HG03108 (cell line): ENCODE measurements at regions not wholly inside any gene's neighbourhood (a gene's known extent, or its start where the extent isn't known, plus 50 kb on each side); places are given as distances from the start of the nearest gene placed in this dataset.

ENCODE experiments used
- ATAC-seq: cut with Tn5 transposase; IDR thresholded peaks from one replicate; pipeline ENCODE4 v1.9.1; 2021; ENCODE audit warnings: moderate library complexity; ENCODE audit not compliant: unreplicated experiment

DNA sequence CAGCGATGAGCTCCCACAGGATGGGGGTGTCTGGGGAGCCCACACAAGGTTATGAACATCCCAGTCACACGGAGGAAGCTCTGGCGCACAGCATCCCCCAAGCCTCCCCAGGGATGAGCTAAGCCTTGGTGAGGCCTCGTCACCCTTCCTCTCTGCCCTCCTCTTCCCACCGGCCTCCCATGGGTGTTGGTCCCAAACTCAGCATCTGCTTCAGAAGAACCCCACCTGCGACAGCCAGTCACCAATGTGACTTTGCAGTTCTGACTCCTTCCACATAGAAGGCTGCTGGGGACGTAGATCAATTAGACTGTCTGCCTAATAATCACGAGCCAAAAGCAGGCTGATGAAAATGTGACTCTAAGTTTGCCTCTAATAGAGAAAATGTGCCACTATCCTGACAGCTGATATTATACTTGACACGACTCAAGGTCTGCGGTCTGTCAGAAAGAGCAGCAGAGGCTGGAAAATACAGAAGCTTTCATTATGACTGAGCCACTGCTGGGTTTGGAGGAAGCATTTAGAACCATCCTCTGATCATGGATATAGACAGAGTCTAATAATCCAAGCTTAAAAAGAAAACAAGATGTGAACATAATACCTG lies 116.0 kb upstream of the PFKP start:
- ATAC-seq = no peak

- ATAC-seq = no peak
Measured at GRCh38 chr10:2950546-2950945, 116.8 kb upstream of the PFKP start.

DNA sequence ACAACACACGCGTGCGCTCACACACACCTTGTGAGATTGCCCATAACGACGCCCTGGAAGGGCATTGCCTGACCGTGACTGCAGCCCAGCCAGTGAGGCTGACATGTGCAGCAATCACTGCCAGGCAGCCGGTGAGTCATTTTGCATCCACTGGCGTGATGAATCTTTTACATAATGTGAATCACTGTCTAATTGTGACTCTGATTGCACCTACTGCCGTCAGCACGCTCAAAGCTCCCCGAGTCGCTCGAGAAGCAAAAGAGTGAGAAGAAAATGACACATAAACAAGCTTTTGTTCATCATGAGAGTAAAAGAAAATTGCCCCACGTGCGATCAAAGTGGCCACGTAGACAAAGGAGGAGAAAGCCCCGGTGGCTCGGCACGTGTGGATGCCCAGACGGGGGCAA lies 117.4 kb upstream of the PFKP start:
- ATAC-seq = no peak

- ATAC-seq = no peak
Measured at GRCh38 chr10:2949221-2949947, 118.0 kb upstream of the PFKP start.

GRCh38 chr10:2948127-2948854 lies 119.1 kb upstream of the PFKP start:
- ATAC-seq = peak; percentile 65

- ATAC-seq = no peak
Measured at GRCh38 chr10:2944788-2945187, 122.6 kb upstream of the PFKP start.

DNA sequence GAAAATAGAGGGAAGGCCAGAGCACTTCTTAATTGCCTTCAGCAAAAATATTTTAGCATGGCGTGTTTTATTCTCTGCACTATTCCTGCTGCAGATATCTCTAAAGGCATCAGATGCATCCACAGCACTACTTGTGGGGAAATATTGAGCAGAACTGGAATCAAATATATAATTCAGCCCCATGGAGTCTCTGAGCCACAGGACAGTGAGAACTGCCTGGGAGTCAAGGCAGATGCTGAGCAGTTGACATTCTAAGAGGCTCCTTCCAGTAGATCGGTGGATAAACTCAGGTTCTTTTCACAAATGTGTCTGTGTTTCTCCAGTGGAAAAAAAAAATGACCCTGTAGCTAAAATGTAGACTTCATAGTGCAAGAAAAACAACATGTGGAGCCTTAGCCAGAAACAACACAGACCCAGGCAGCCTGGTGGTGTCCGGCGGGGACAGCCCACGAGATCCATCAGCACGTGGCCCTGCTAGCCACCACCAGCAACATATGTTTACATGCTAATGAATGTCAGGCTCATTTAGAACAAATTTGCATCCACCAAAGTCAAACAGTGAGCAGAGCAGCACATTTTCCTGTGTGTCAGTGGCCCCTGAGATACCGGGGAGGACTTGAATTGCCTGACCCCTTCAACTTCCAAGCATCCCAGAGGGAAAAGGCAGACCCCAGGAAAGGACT lies 123.3 kb upstream of the PFKP start:
- no peak for ATAC-seq

GRCh38 chr10:2942938-2943337 lies 124.4 kb upstream of the PFKP start:
- no peak for ATAC-seq

GRCh38 chr10:2938869-2939268 lies 128.5 kb upstream of the PFKP start:
- no peak for ATAC-seq

DNA sequence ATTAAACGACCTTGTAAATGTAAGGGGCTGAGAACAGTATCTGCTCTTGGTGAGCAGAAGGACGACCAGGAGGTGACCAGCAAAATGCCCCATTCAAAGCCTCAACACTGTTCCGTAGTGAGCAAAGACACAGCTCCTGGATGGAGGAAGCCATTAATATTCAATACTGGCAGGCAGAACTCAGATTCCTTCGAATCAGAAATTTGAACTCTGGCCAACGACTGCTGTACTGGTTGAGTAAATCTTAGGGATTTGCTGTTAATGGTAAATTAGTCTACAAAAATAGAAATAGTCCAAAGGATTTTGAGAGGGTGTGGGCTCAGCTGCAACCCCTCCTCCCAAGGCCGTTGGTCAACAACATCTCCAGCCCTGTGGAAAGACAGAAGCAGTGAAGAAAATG lies 130.5 kb upstream of the PFKP start:
- ATAC-seq = no peak

DNA sequence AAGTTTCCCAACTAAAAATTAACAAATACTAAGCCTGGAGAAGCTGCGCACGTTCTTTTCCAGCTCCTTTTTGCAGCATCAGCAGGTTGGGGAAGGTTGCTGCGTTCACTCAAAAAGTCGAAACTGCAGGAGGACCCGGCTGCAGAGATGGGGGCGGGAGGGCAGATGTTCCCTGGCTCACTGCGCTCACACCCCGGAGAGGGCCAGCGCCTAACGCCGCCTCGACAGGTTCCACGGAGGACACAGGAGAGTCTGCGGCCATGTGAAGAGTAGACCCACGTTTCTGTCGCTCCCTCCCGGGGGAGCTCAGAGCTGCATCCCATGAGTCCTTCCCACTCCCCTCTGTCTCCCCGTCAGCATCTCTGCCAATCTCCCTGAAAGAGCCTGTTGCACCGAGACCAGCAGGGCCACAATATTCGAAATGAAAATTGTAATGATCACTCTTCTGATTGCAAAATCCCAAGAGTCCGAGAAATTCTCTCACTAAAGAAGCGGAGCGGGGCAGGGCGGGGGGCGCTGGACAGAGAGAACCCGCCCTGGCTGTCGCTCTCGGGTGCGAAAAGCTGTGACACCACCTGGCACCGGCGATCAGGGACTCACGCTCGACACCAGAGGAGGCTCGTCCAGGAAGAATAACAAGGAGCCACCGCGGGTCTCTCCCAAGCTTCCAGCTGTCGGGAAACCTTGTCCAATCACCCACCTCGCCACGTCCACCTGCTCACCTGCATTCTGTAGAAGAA lies 131.5 kb upstream of the PFKP start:
- ATAC-seq = no peak

GRCh38 chr10:2933924-2934323 lies 133.4 kb upstream of the PFKP start:
- no peak for ATAC-seq

- no peak for ATAC-seq
Measured at GRCh38 chr10:2933519-2933918, 133.8 kb upstream of the PFKP start.

DNA sequence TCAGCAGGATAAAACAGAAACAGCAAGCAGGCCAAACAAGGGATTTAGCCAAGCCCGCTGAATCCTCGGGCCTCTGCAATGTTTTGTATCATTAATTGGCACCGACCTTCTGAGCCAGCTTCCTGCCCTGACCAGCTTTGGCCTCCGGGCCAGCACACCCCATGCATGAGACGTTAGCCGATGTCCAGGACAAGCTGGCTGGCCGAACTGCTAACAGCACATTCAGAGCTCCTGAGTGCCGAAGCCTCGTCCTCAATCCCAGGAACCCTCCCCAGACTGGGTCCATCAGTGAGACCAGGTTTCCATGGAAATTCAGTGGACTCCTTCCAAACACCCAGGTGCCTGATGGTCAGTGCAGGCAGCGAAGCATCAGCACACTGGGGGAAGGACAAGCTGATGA lies 134.3 kb upstream of the PFKP start:
- ATAC-seq = no peak

DNA sequence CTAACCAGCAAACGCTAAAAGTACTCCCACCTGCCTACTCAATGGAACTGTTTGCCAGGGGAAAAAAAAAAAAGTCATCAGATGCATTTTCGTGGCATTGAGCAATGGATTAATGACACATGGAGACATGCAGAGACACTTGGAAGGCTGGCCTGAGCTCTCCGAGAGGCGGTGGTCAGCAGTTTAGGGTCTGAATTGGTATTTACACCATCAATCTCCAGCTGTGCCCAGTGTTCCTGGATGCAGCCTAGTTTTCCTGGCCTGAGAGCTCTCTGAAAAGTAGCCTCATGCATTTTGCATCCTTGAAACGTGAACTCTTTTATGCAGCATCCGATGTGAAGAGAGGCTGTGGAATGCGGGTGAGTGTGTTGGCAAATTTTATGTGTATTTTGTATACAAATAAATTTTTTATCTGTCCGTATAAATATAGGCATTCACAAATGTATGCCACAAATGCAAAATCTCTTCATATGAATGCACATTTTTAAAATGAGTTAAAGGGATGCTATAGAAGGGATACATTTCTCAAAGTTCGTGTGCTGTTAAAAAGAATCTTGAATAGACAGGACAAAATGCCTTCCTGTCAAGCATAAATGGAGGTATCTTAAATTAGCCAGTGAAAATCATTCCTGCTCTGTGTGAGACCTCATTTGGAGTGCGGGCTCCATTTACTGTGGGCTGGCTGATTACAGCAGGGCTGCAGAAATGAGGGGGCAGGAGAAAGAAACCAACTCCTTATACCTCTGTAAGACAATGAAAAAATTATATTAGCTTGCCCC lies 137.7 kb upstream of the PFKP start:
- no peak for ATAC-seq

- peak; percentile 85 for ATAC-seq
Measured at GRCh38 chr10:2927958-2928840, 139.1 kb upstream of the PFKP start.

- ATAC-seq = no peak
Measured at GRCh38 chr10:2926918-2927660, 140.3 kb upstream of the PFKP start.

DNA sequence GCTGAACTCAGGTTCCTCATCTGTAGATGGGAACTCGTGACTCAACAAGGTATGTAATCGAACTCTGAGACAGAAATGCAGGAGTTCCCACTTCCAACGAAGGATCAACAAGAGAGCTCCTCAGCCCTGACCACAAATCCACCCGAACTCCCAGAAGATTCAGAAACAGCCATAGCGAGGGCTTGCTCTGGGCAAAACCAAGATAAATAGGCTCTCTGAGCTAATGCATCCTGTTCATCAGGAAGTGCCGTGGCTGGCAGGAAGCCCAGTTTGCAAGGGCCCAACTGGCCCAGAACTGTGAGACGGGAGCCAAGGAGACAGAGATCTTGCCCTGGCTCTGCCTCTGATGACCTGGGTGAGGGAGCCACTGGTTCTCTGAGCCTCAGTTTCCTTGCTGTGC lies 141.7 kb upstream of the PFKP start:
- ATAC-seq = no peak

GRCh38 chr10:2924431-2924830 lies 142.9 kb upstream of the PFKP start:
- no peak for ATAC-seq
